Upper lobe of left lung (tissue), 4 donors: ENCODE measurements at regions not wholly inside any gene's neighbourhood (a gene's known extent, or its start where the extent isn't known, plus 50 kb on each side); places are given as distances from the start of the nearest gene placed in this dataset.

Source experiments
- EP300 ChIP-seq, 4 donors: sonication (generic); formaldehyde crosslinking; IDR thresholded peaks; one replicate each; pipeline ENCODE4 v1.5.1; 2017; ENCODE audit warnings: antibody characterized with exemption in 4 of 4, control low read depth in 2 of 4
- POLR2A ChIP-seq, 4 donors: fragments of 450-650 bp; IDR thresholded peaks; one replicate each; pipeline ENCODE4 v1.5.1; 2016 to 2017; ENCODE audit warnings: antibody characterized with exemption in 4 of 4, mild to moderate bottlenecking in 2 of 4

GRCh38 chr14:54152351-54152750 lies 195.7 kb upstream of the BMP4 start:
- TF ChIP-seq POLR2A (IDR thresholded peaks at IDR 0.05) (no peak), EP300 (IDR thresholded peaks at IDR 0.05) (no peak)
